Globus pallidus (tissue), 1 donor: ENCODE measurements at regions not wholly inside any gene's neighbourhood (a gene's known extent, or its start where the extent isn't known, plus 50 kb on each side); places are given as distances from the start of the nearest gene placed in this dataset.

Experiments
- DNase-seq: peaks from one replicate; pipeline ENCODE4 v3.0.0-alpha.2; 2015; ENCODE audit warnings: low spot score

DNA sequence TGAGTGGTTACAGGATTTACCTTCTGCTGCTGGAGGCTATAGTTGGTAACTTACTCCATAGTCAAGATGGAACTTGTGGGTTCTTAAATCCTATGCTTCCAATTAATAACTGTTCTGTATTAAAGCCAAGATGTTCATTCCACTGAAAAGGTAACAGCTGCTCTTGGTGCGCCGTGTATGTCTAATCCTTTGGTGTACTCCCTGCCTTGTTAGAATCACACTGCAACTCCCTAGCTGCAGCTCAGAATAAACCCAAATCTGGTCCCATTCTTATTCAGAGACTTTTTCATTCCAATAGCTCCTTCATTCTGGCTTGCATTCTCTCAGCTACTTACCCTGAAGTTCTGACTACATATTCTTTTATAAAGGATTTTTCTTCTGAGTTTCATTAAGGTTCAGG, 1355.5 kb downstream of the MAT2B start:
- DNase-seq = no peak

DNA sequence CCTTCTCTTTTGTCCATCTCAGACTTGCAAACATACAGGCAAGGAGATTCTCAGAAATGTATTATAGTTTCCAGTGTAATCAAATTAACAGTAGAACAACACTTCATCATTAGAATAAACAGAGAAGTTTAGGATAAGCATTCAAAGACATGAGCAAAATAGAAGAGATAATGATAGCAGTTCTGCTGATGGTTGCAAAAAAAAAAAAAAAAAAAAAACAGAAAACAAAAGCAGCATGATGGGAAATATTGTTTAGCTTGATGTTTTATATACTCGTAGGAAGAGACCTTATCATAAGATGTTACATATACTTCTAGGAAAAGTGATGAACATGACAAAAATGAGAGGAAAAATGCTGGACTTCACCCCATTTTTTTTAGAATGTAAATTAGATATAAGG, 1356.2 kb downstream of the MAT2B start:
- no peak for DNase-seq

DNA sequence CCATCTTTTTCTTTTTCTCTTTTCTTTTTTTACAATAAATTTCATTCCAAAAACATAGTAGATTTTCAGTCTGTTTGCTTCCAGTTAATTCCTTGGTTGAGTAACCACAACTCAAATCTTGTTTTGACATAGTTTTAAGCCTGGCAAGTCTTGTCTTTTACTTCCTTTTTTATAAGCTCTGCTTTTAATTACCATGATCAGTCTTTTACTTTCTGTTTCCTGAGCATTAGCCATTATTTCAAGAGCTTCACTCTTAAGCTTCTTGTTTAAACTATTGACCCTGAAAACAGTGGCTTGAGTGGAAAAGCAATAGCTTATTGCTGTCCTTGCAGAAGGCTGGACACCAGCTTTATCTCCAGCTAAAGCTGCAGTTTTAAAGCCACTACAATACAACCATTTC, 1363.3 kb downstream of the MAT2B start:
- no peak for DNase-seq

DNA sequence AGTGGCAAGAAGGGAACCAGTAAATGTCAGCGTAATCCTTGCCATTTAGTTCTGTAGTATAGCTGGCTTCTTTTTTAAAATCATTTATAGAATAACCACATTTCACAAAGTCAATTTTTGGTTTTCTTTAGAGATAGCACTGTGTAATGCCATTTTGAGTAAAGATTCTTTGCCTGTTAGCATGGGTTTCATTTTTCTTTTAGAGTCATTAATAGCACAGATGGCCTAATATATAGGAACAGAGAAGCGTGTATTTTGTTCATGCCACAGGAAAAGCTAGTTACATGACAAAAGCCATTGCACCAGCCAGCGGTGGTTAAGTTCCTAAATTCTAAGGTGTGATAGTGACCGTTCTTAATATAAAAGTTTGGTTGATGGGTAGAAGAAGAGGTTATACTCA, 1363.9 kb downstream of the MAT2B start:
- no peak for DNase-seq

DNA sequence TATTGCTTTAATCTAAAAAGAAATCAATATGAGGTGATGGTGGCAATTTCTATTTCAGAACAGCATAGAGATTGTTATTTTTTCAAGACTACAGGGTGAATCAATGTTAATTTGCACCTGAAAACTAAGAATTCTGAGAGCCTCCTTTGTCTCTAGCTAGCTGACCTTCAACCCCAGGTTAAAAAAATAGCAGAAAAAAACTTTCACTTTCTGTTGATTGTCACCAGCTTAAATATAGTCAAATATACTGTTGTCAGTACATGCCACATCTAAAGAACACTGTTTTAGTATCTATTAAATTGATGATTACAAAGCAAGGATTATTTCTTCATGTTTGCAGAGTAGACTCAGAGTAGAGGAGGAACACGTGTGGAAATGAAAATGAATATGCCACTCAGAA, 1371.4 kb downstream of the MAT2B start:
- no peak for DNase-seq

DNA sequence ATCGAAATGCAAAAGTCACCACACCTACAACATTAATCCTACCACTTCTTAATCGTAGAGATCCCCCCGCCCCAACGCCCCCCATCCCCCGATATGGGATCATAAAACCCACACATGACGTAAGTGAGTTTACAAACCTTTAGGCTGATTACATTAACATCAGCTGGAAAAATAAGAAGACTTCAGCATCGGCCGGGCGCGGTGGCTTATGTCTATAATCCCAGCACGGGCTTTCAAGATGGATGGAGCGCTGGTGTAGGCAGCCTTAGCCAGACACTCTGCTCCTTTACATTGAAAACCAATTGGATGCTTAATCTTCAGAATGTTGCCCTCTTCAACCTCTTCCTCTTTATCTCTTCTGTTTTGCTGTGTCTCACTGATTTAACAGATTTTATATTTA, 1376.0 kb downstream of the MAT2B start:
- no peak for DNase-seq

DNA sequence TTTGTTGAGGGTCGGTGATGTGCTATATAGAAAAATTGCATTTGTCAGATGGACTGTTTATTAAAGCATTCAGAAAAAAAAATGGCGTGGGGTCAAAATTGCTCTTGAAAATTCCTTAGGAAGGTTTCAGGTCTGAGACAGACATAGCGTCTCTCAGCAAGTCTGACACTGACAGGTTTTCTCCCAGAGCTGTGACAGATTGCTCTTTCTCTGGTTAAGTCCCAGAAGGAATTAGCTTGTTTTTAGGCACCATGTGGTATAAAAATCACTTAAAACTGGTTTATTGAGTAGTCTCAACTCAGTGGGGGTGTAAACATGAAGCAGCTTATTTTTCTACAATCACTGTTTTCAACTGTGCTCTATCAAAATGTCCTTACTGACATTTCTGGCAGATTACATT, 1379.8 kb downstream of the MAT2B start:
- DNase-seq = no peak

DNA sequence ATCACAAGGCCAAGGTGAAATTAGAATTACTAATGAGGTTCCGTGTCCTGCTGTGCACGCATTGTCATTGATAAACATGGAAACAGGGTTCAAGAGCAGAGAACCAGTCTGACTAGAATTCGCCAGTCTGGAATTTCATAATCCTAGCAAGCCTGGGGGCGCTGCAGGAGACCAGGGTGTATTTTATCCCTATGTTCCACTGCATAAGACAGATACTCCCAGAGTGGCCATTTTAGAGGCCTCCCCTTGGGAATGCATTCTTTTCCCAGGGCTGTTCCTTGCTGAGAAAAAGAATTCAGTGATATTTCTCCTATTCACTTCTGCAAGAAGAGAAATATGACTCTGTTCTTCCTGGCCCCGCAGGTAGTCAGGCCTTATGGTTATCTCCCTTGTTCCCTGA, 1387.7 kb downstream of the MAT2B start:
- DNase-seq = no peak

DNA sequence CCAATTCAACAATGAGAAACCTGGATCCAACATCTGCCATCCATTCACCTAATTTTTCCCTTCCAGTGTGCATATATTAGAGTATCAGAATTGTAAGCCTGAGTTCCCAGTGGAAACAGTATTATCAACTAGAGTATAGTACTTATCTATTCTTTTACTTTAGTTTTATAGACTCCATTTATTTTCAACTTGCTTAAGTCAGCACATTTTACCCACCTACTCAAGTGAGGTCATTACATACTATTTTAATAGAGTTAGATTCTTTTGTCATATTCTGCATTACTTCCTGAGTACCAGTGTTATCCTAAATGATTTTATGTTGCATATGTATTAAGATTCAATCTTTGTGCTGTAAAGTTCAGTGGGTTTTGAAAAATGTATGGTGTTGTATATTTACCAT, 1393.3 kb downstream of the MAT2B start:
- no peak for DNase-seq

DNA sequence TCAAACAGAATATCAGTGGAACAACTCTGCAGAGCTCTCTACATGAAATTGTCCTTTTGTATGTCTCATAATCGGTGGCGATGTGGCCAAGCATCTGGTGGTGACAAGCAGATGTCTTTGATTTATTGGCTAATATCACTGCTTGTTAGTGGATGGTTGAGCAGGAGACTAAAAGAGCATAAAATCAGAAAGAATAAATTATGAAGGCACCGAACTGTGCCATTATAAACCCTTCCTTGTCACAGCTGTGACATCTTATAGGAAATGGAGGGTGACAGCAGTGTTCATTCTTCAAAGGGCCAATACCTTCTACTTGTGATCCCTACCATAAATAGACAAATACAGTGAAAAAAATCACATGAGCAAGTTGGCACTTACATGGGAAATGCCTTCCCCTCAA, 1404.3 kb downstream of the MAT2B start:
- DNase-seq = no peak

DNA sequence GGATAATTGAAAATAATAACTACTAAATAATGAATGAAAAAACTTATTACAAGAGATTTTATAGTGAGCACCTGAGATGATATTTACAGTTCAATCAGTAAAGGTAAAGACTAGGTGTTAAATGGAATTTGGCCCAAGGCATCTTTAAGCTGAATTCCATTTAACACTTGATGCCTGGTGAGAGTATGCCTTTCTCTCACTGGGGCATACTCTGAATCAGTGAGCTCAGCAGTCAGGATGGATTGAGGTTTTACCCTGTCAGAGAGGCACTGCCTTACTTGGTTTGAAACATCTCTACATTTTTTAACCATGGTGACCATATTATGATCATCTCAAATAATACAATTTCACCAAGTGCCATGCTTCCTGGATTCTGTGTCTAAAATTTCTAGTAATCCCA, 1416.3 kb downstream of the MAT2B start:
- DNase-seq = no peak

DNA sequence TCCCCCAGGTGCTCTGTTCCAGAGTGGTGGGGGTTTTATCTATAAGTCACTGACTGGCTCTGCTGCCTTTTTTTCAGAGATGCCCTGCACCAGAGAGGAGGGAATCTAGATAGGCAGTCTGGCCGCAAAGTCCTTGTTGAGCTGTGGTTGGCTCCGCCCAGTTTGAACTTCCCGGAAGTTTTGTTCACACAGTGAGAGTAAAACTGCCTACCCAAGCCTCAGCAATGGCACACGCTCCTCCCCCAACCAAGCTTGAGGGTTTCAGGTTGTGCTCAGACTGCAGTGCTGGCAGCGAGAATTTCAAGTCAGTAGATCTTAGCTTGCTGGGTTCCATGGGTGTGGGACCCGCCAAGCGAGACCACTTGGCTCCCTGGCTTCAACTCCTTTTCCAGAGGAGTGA, 1428.6 kb downstream of the MAT2B start:
- DNase-seq = no peak

DNA sequence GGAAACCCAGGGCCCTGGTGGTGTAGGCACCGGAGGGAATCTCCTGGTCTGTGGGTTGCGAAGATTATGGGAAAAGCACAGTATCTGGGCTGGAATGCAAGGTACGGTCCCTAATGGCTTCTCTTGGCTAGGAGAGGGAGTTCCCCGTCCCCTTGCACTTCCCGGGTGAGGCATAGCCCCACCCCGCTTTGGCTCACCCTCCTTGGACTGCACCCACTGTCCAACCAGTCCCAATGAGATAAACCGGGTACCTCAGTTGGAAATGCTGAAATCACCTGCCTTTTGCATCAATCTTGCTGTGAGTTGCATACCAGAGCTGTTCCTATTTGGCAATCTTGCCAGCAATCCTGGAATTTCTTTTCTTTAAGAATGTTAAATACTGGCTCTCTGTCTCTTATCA, 1429.1 kb downstream of the MAT2B start:
- DNase-seq = no peak

DNA sequence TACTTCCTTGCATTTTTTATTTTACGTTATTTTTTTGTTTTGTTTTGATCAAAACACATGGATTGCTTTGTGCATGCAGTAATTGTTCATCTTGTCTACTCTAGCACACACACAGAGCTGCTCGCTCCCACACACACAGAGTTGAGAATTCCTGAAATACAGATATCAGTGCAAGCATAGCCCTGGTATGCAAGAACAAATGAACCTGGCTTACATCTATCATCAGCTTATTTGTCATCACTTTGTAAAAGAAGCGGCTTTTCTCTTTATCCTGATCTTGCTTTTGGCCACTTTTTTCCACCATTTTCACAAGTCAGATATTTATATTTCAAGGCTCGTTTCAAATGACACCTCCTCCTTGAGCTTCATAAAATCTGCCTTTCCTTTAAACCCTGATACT, 1435.7 kb downstream of the MAT2B start:
- no peak for DNase-seq

DNA sequence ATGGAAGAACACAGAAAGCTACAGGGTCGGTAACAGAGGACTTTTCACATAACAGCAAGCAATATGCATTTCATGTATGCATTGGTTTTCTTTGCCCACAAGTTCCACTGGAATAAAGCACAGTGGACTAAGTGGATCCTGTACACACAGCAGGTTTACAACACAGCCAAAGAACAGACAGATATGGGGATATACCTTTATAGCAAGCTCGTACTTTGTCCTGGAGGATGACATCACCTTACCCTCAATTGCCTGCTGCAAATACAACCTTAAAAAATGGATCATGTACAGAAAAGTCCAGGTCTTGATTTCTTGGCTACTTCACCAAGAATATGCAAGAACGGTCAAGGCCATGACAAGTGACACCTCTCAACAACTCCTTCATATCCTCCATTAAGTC, 1445.5 kb downstream of the MAT2B start:
- DNase-seq = no peak

DNA sequence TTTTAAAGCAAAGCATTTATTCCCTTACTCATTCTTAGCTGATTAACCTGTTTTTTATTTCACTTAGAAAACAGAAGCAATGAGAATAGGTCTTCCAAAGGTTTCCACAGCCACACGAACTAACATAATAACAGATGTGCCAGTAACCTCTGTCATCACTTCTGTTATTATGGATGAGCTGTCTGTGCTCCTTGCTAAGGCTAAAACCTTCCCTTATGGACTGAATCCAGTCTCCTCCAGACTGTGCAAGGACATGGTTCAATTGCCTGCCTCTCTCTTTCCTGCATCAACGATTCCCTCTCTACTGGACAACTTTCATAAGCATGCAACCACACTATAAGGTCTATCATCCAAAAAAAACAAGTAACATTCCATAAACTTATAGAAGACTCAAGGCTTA, 1446.2 kb downstream of the MAT2B start:
- DNase-seq = no peak

DNA sequence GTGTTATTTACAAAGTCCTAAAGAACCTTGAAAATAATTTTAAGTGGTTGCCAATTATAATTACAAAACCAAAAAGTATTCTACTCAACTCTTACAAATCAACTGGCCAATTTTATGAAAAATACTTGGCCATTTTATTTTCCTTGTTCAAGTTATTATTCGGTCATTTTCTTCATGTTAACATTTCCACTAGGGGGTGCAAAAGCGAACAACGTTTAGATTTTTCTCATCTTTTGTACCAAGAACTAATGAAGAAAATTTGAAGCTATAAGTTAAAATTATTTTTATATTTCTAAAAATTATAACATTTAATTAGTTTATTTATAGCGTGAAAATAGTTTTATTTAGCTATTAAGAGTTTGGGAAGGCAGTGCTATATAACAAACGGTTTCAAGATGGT, 1453.3 kb downstream of the MAT2B start:
- DNase-seq = no peak

DNA sequence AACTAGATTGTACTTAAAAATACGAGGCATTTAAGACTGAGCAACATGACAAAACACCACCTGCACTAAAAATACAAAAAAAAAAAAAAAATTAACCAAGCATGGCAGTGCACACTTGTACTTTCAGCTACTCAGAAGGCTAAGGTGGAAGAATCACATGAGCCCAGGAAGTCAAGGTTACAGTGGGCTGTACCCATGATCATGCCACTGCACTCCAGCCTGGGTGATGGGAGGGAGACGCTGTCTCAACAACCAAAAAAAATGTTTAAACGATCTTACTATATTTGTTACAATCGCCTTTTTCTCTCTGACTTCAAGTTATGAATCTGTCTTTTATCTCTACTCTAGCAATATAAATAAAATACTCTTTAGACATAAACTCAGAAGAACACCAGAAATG, 1454.3 kb downstream of the MAT2B start:
- no peak for DNase-seq

DNA sequence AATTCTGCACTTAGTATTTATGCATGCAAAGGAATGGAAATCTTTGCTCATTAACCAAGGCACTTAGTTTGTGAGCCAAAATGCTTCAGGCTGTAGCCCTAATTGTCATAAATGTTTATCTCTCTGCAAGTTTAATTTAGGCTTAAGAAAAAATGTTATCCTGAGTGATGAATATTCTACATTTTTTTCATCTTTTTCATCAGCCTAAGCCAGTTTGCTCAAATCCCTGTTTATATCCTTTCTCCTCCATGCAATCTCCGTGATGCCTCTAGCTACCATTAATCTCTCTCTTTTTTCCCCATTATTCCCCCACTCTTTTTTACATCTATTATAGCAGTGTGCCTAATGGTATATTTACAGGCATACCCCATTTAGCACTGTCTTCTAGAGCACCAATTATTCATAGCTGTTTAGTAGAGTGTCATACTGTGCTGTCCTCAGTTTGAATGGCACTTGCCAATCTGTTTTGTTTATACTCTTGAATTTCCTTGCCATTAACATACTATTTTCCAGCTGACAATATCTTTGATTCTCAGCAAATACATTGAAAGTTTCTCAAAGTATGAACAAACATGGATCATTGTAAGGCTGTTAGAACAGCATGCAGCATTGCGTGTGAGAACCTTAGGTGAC, 1457.0 kb downstream of the MAT2B start:
- no peak for DNase-seq

DNA sequence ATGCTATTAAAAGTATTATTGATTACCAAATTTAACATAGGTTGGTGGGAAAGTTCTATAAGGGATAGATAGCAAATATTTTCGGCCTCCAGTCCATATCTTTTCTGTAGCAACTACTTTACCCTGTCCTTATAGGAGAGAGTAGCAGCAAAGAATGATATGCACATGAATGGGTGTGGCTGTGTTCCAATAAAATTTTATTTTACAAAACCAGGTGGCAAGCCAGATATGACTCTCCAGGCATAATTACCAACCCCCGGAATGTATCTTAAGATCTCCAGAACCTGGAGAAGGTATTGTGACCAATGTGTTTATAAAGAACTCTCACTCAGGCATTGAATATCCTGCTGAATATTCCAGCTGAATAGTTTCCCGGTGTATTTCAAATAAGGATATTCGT, 1461.2 kb downstream of the MAT2B start:
- DNase-seq = no peak

DNA sequence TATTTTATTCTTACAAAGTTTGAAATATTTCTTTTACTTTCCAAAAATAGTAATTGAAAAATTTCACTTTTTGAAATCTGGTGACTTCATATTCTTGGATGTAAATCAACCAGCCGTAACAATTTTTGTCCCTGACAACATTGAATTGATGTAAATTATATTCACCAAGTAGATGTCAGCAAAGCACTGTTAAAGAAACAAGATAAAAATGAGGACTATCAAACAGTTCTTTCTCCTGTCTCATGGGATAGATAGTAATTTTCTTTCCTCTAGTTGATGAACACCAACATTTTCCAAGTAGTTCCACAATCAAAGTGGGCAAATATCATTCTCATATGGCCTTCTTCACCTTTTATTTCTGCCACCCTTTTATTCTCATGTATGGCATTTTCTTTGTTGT, 1461.9 kb downstream of the MAT2B start:
- no peak for DNase-seq

DNA sequence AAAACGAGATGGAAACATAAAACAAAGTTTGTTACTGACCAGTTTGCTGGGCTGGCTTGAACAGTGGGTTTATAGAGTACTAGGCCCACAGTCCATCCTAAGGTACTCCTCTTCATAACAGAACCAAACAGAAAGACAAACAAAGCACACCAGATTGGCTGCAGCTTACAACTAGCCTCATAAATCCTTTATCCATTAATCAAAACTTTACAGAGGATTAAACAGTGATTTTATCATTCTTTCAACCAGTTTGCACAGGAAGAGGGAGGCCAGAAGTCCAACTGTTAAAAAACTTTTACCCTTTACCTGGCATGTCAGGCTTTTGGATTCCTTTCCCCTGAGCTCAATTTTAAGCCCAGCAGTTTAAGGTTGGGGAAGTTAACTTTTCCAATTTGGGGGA, 1467.6 kb downstream of the MAT2B start:
- DNase-seq = no peak

DNA sequence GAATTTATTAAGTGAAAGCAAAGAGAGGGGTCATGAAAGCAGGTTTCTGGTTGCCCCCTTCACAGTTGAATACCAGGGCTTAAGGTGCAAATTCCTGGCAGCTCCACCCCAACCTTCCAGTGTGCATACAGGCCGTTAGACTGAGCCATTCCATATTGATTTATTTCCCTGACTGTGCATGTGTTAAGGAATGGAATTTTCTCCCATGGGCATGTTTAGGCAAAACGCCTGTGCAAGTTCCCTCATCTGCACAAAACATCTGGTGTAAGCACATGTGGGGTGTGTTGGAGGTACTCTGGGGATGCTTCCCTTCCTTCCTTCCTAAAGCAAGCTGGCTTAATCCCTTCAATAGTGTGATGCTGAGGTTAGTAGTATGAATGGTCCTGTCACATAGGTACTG, 1470.6 kb downstream of the MAT2B start:
- no peak for DNase-seq

DNA sequence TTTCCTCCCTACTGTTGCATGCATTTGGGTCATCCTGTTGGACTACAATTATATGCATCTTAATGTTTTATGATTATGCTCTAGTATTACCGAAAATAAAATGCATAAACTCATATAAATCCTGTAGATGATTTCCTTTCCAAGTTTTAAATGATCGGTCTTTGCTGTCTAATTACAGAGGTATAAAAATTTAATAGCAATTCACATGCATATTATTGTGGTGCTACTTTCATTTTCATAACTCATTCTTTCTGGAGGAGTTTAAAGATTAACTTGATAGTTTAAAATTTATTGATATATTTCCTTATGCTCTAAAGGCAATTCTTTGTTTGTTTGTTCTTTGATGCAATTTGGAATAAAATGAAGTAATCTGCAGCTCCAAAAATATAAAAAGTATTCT, 1475.1 kb downstream of the MAT2B start:
- no peak for DNase-seq

DNA sequence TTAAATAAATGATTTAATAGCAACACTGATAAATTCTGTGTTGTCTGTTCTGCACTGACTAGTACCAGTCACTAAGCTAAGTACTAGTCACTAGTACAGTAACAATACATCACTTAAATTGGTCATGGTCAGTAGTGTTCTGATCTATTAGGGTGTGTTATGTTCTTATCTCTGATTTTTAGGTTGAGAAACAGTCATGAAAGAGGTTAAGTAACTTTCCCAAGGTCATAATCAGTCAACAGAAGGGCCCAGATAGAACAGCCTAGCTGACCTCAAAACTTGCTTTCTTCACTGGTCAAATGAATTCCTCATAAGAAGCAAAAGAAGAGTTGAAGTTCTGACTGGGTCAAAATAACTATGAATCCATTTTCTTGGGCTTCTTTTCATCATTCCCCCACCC, 1492.7 kb downstream of the MAT2B start:
- no peak for DNase-seq
